SU-DHL-6 (cell line): ENCODE measurements at regions not wholly inside any gene's neighbourhood (a gene's known extent, or its start where the extent isn't known, plus 50 kb on each side); places are given as distances from the start of the nearest gene placed in this dataset.

ENCODE experiments used
- CTCF ChIP-seq: fragments of 200-600 bp; sonication (generic); IDR thresholded peaks from one replicate; pipeline ENCODE4 v1.5.1; 2017; ENCODE audit warnings: antibody characterized with exemption, mild to moderate bottlenecking, low read length, moderate library complexity; ENCODE audit not compliant: insufficient read depth, poor library complexity, severe bottlenecking
- EZH2phosphoT487 ChIP-seq: fragments of 200-600 bp; sonication (generic), shearing (Covaris generic); conservative IDR thresholded peaks from 2 replicates; pipeline ENCODE4 v1.6.1; 2018; ENCODE audit warnings: mild to moderate bottlenecking, antibody characterized with exemption, low read length, moderate library complexity, mixed read lengths

- TF ChIP-seq CTCF (no peak), EZH2phosphoT487 (no peak)
Measured at GRCh38 chr20:56865055-56865454, 235.9 kb downstream of the TFAP2C start.
